Skeletal muscle cell (primary cell): ENCODE measurements at regions not wholly inside any gene's neighbourhood (a gene's known extent, or its start where the extent isn't known, plus 50 kb on each side); places are given as distances from the start of the nearest gene placed in this dataset.
A peak's percentile ranks its signal among the peaks of the same experiment; 100 is the strongest.
"Not testable (repeated sequence)": the region's sequence is repeated elsewhere in the genome, so short reads cannot be mapped to it uniquely, and the experiment has no call there.

Experiments used
- DNase-seq: peaks from one replicate; pipeline ENCODE4 v3.0.0-alpha.2; 2010; ENCODE audit warnings: low read depth
- H3K4me3 ChIP-seq: 2 replicates; pipeline ENCODE4 v1.5.1; 2011; ENCODE audit warnings: low read depth, mild to moderate bottlenecking, control low read depth, low read length, moderate library complexity

GRCh38 chr4:28250646-28251045, 1390.0 kb downstream of the STIM2 start:
- DNase-seq, result no peak

GRCh38 chr4:28251831-28252230, 1391.2 kb downstream of the STIM2 start:
- no peak overlapping the region for H3K4me3 ChIP-seq
- DNase-seq, result no peak

More at GRCh38 chr4:28250646-28251045, 1390.0 kb downstream of the STIM2 start:
- no peak overlapping the region for H3K4me3 ChIP-seq

- no peak overlapping the region for H3K4me3 ChIP-seq
- no peak for DNase-seq
Observed at GRCh38 chr4:28254003-28254402, 1393.4 kb downstream of the STIM2 start.

- DNase-seq, result no peak
Observed at GRCh38 chr4:28256295-28256694, 1395.7 kb downstream of the STIM2 start.

GRCh38 chr4:28259951-28260350, 1399.3 kb downstream of the STIM2 start:
- DNase-seq, result no peak
- no peak overlapping the region for H3K4me3 ChIP-seq

More at GRCh38 chr4:28256295-28256694, 1395.7 kb downstream of the STIM2 start:
- no peak overlapping the region for H3K4me3 ChIP-seq

- H3K4me3 ChIP-seq, result no peak overlapping the region
- no peak for DNase-seq
Observed at GRCh38 chr4:28267166-28267565, 1406.5 kb downstream of the STIM2 start.

GRCh38 chr4:28269426-28269825, 1408.8 kb downstream of the STIM2 start:
- DNase-seq, result no peak
- no peak overlapping the region for H3K4me3 ChIP-seq

- H3K4me3 ChIP-seq, result no peak overlapping the region
- DNase-seq, result no peak
Observed at GRCh38 chr4:28277931-28278330, 1417.3 kb downstream of the STIM2 start.

GRCh38 chr4:28278676-28279075, 1418.0 kb downstream of the STIM2 start:
- no peak for DNase-seq
- no peak overlapping the region for H3K4me3 ChIP-seq

- no peak for DNase-seq
- H3K4me3 ChIP-seq, result no peak overlapping the region
Observed at GRCh38 chr4:28279249-28279648, 1418.6 kb downstream of the STIM2 start.

- H3K4me3 ChIP-seq, DNase-seq: not testable (repeated sequence)
Observed at GRCh38 chr4:28286266-28286665, 1425.6 kb downstream of the STIM2 start.

- H3K4me3 ChIP-seq, result no peak overlapping the region
- peak; percentile 95 for DNase-seq
Observed at GRCh38 chr4:28287831-28288233, 1427.2 kb downstream of the STIM2 start.

GRCh38 chr4:28296239-28296638, 1435.6 kb downstream of the STIM2 start:
- DNase-seq, result no peak
- no peak overlapping the region for H3K4me3 ChIP-seq

GRCh38 chr4:28310926-28311325, 1450.3 kb downstream of the STIM2 start:
- H3K4me3 ChIP-seq, result no peak overlapping the region
- DNase-seq, result no peak

GRCh38 chr4:28312497-28312896, 1451.9 kb downstream of the STIM2 start:
- not testable (repeated sequence) for H3K4me3 ChIP-seq, DNase-seq

GRCh38 chr4:28313729-28314713, 1453.4 kb downstream of the STIM2 start:
- DNase-seq, result no peak

GRCh38 chr4:28317221-28317620, 1456.6 kb downstream of the STIM2 start:
- DNase-seq, result no peak
- no peak overlapping the region for H3K4me3 ChIP-seq

More at GRCh38 chr4:28313729-28314713, 1453.4 kb downstream of the STIM2 start:
- H3K4me3 ChIP-seq, result no peak overlapping the region

- H3K4me3 ChIP-seq, result no peak overlapping the region
- DNase-seq, result no peak
Observed at GRCh38 chr4:28334249-28334648, 1473.6 kb downstream of the STIM2 start.

GRCh38 chr4:28341784-28342183, 1481.1 kb downstream of the STIM2 start:
- no peak for DNase-seq
- H3K4me3 ChIP-seq, result no peak overlapping the region

- H3K4me3 ChIP-seq, result no peak overlapping the region
- DNase-seq, result peak; percentile 49
Observed at GRCh38 chr4:28350485-28350884, 1489.8 kb downstream of the STIM2 start.

- no peak for DNase-seq
Observed at GRCh38 chr4:28351102-28351501, 1490.5 kb downstream of the STIM2 start.

More at GRCh38 chr4:28351102-28351501, 1490.5 kb downstream of the STIM2 start:
- no peak overlapping the region for H3K4me3 ChIP-seq
